ENCODE measurements at regions not wholly inside any gene's neighbourhood (a gene's known extent, or its start where the extent isn't known, plus 50 kb on each side); places are given as distances from the start of the nearest gene placed in this dataset.

DNA sequence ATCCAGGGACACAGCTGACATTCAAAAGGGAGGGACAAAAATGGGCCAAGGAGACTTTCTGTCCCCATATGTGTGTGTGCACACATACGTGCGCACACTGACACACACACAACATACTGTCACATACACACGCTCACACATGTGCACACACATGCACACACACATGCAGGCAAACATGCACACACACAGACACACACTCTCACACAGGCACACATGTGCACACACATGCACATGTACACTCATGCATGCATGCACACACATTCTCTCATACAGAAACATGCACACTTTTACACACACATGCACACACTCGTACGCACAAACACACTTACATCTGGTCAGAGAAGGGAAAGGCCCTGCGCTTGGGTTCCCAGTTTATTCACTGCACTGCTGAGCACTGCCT, 155.1 kb upstream of the MKI67 start:
- H3K9me3 ChIP-seq (ENCODE audit: control insufficient read depth, insufficient read depth, low read depth, low read length): no peaks in the 10 kb centered on the region
- H3K27me3 ChIP-seq (ENCODE audit: control insufficient read depth, insufficient read depth, low read length): peaks cover 30% of the 10 kb centered on the region
- H3K4me1 ChIP-seq (ENCODE audit: control insufficient read depth, insufficient read depth, low read length): peaks cover 4% of the 10 kb centered on the region; the same call in 1 of the 2 replicates
- no peak overlapping the region for H3K27ac ChIP-seq (ENCODE audit: low read depth, low read length)
- H3K4me3 ChIP-seq (ENCODE audit: low read depth, low read length): no peak overlapping the region
- no peak overlapping the region for H3K9ac ChIP-seq (ENCODE audit: low read length)
- H3K36me3 ChIP-seq (ENCODE audit: control insufficient read depth, insufficient read depth, low read length): no peaks in the 10 kb centered on the region

DNA sequence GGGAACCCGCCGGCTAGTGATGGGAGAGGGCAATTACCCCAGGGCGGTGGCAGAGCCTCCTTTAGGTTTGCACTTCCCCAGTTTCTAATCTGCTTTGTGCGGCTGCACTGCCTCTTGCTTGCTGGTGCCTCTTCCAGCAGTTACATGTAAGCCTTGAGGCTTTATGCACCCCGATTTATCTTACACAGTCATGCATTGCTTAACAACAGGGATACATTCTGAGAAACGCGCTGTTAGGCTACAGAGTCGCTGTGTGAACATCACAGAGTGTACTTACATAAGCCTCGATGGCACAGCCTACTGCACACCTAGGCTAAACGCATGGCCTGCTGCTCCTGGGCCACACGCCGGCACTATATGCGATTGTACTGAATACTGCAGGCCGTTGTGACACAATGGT, 155.6 kb upstream of the MKI67 start:
- H3K4me1 ChIP-seq (ENCODE audit: control insufficient read depth, insufficient read depth, low read length): peaks cover 4% of the 10 kb centered on the region; the same call in 1 of the 2 replicates
- H3K9me3 ChIP-seq (ENCODE audit: control insufficient read depth, insufficient read depth, low read depth, low read length): no peaks in the 10 kb centered on the region
- no peak overlapping the region for H3K9ac ChIP-seq (ENCODE audit: low read length)
- no peak overlapping the region for H3K27ac ChIP-seq (ENCODE audit: low read depth, low read length)
- H3K36me3 ChIP-seq (ENCODE audit: control insufficient read depth, insufficient read depth, low read length): no peaks in the 10 kb centered on the region
- no peak overlapping the region for H3K4me3 ChIP-seq (ENCODE audit: low read depth, low read length)
- peaks cover 36% of the 10 kb centered on the region for H3K27me3 ChIP-seq (ENCODE audit: control insufficient read depth, insufficient read depth, low read length)

GRCh38 chr10:128286141-128286761, 160.0 kb upstream of the MKI67 start:
- peak overlapping the region; percentile 54 for H3K4me3 ChIP-seq (ENCODE audit: low read depth, low read length)
- no peaks in the 10 kb centered on the region for H3K4me1 ChIP-seq (ENCODE audit: control insufficient read depth, insufficient read depth, low read length)
- no peak overlapping the region for H3K27ac ChIP-seq (ENCODE audit: low read depth, low read length)
- no peak overlapping the region for H3K9ac ChIP-seq (ENCODE audit: low read length)
- peaks cover 13% of the 10 kb centered on the region for H3K9me3 ChIP-seq (ENCODE audit: control insufficient read depth, insufficient read depth, low read depth, low read length)
- no peaks in the 10 kb centered on the region for H3K36me3 ChIP-seq (ENCODE audit: control insufficient read depth, insufficient read depth, low read length)
- H3K27me3 ChIP-seq (ENCODE audit: control insufficient read depth, insufficient read depth, low read length): peaks cover 60% of the 10 kb centered on the region

DNA sequence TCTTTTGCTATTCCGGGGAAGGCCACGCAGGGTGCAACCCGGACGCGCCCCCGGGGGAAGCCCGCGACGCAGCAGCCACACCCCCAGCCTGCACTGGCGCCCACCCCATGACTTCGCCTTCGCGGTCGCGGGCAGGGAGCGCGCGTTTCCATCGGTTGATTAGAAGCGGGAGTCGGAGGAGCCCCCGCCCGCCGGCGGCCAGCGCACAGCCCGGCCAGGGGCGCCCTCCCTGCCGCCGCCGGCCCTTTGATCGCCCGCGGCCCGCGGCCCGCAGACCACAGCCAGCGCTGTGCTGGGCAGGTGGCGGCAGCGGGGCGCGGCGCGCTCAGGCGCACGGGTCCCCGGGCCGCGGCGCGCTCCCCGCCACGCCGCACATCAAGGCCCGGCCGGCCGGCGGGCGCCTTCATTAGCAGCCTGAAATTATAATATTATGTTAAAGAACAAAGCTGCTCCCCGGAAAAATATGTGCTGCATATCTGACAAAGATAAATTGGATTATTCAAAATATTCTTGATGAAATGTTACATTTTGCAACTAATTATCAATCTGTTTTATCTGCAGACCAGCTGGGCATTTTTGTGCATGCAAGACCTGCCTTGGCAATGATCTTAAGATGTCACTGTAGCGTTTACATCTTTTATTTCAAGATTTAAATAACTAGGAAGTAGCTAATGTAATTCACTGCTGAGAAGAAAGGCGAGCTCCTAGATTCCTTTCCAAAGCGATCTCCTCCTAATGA, 160.7 kb upstream of the MKI67 start:
- H3K9me3 ChIP-seq (ENCODE audit: control insufficient read depth, insufficient read depth, low read depth, low read length): peaks cover 13% of the 10 kb centered on the region
- no peak overlapping the region for H3K9ac ChIP-seq (ENCODE audit: low read length)
- no peaks in the 10 kb centered on the region for H3K4me1 ChIP-seq (ENCODE audit: control insufficient read depth, insufficient read depth, low read length)
- H3K27ac ChIP-seq (ENCODE audit: low read depth, low read length): no peak overlapping the region
- H3K27me3 ChIP-seq (ENCODE audit: control insufficient read depth, insufficient read depth, low read length): peaks cover 60% of the 10 kb centered on the region
- peak overlapping the region; percentile 54 for H3K4me3 ChIP-seq (ENCODE audit: low read depth, low read length)
- H3K36me3 ChIP-seq (ENCODE audit: control insufficient read depth, insufficient read depth, low read length): no peaks in the 10 kb centered on the region

DNA sequence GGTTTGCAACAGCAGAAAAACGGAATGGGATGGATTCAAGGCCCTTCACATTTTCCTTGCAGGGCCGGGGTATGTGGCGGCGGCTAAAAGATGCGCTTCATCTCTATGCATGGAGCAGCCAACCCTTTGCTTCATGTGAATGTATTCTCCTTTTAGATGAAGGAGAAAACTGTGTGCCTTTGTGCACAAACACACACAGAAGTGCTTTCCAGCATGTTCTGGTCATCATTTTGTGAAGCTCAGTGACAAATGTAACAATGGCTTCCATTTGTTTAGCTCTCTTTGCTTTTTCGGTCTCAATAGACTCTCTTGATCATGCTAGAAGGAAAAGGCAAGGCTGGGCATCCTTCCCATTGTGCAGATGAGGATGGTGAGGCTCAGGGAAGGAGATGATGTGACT, 161.7 kb upstream of the MKI67 start:
- no peaks in the 10 kb centered on the region for H3K4me1 ChIP-seq (ENCODE audit: control insufficient read depth, insufficient read depth, low read length)

GRCh38 chr10:128289621-128290020, 163.4 kb upstream of the MKI67 start:
- H3K9me3 ChIP-seq (ENCODE audit: control insufficient read depth, insufficient read depth, low read depth, low read length): peaks cover 13% of the 10 kb centered on the region
- no peak overlapping the region for H3K9ac ChIP-seq (ENCODE audit: low read length)
- no peaks in the 10 kb centered on the region for H3K4me1 ChIP-seq (ENCODE audit: control insufficient read depth, insufficient read depth, low read length)
- H3K27ac ChIP-seq (ENCODE audit: low read depth, low read length): no peak overlapping the region
- H3K36me3 ChIP-seq (ENCODE audit: control insufficient read depth, insufficient read depth, low read length): no peaks in the 10 kb centered on the region
- H3K4me3 ChIP-seq (ENCODE audit: low read depth, low read length): no peak overlapping the region
- H3K27me3 ChIP-seq (ENCODE audit: control insufficient read depth, insufficient read depth, low read length): peaks cover 47% of the 10 kb centered on the region

More for the DNA sequence above, 161.7 kb upstream of the MKI67 start:
- no peak overlapping the region for H3K9ac ChIP-seq (ENCODE audit: low read length)
- no peak overlapping the region for H3K4me3 ChIP-seq (ENCODE audit: low read depth, low read length)
- peaks cover 13% of the 10 kb centered on the region for H3K9me3 ChIP-seq (ENCODE audit: control insufficient read depth, insufficient read depth, low read depth, low read length)
- H3K27me3 ChIP-seq (ENCODE audit: control insufficient read depth, insufficient read depth, low read length): peaks cover 60% of the 10 kb centered on the region
- H3K27ac ChIP-seq (ENCODE audit: low read depth, low read length): no peak overlapping the region
- H3K36me3 ChIP-seq (ENCODE audit: control insufficient read depth, insufficient read depth, low read length): no peaks in the 10 kb centered on the region

GRCh38 chr10:128295003-128295402, 168.8 kb upstream of the MKI67 start:
- H3K4me1 ChIP-seq (ENCODE audit: control insufficient read depth, insufficient read depth, low read length): no peaks in the 10 kb centered on the region
- H3K4me3 ChIP-seq (ENCODE audit: low read depth, low read length): no peak overlapping the region
- no peak overlapping the region for H3K27ac ChIP-seq (ENCODE audit: low read depth, low read length)
- no peak overlapping the region for H3K9ac ChIP-seq (ENCODE audit: low read length)
- peaks cover 11% of the 10 kb centered on the region for H3K9me3 ChIP-seq (ENCODE audit: control insufficient read depth, insufficient read depth, low read depth, low read length)
- no peaks in the 10 kb centered on the region for H3K36me3 ChIP-seq (ENCODE audit: control insufficient read depth, insufficient read depth, low read length)
- no peaks in the 10 kb centered on the region; the same call in 1 of the 2 replicates for H3K27me3 ChIP-seq (ENCODE audit: control insufficient read depth, insufficient read depth, low read length)

DNA sequence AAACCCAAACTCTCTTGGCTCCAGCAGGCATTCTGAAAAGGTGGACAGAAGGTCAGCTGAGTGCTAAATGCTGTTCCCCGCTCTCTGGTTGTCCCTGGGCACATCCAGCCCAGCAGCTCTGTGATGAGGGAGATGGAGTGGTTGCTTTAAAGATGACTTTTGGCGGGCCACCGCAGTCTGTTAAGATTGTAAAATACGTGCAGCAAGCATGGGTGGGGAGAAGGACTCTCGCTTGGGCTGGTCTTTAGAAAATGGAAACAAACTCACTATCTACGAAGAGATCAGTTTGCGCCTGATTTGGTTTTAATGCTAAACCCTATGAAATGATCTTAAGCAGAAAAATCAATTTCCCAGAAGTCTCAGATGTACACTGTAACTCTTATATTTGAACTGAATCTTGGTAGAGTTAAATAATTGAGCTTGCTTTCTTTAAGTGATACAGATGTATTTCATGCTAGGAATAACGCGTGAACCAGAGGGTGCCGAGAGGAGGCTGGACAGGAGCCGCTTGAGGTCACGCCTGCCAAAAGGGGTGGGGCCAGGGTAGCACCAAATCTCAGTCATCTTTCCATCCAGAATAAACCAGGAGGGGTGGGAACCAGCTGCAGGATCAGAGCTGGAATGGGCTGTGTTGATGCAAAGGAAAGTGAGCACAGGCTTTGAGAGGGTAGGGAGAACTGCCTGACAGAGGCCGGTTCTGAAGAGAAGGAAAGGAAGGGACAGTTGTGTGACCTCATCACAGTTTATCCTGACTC, 170.2 kb upstream of the MKI67 start:
- Histone ChIP-seq H3K36me3 (ENCODE audit: control insufficient read depth, insufficient read depth, low read length) (no peaks in the 10 kb centered on the region), H3K4me3 (ENCODE audit: low read depth, low read length) (no peak overlapping the region), H3K27ac (ENCODE audit: low read depth, low read length) (no peak overlapping the region), H3K27me3 (ENCODE audit: control insufficient read depth, insufficient read depth, low read length) (no peaks in the 10 kb centered on the region; the same call in 1 of the 2 replicates), H3K9ac (ENCODE audit: low read length) (no peak overlapping the region), H3K9me3 (ENCODE audit: control insufficient read depth, insufficient read depth, low read depth, low read length) (peaks cover 10% of the 10 kb centered on the region), H3K4me1 (ENCODE audit: control insufficient read depth, insufficient read depth, low read length) (no peaks in the 10 kb centered on the region)

DNA sequence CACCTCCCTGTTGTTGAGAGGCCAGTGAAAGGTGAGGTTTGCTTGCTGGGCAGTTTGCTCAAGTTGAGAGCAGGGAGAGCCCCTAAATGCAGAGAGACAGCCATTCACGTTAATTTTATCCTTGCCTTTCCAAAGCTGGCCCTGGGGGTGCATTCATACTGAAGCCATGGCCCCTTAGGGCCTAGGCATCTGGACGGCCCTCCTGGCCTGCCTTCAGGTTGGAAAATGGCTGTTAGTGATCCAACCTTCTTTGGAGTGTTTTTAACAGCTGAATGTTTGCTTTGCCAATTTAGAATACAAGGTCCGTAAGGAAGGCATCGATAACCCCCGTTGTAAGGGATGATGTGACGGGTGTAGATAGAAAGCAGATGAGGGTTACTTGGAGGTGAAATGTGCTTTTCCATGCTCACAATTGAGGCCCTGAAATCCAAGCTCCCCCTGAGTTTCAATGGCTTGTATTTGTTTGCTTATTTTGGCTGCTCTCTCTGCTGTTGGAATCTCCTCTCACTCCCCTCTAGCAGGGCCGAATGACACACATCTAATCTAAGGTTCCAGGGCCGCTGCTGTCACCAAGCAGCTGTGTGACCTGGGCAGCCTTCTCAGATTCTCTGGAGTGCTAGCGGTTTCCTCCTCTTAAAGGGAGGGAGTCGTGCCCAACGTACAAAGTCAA, 171.6 kb upstream of the MKI67 start:
- Histone ChIP-seq H3K4me1 (ENCODE audit: control insufficient read depth, insufficient read depth, low read length) (no peaks in the 10 kb centered on the region), H3K9me3 (ENCODE audit: control insufficient read depth, insufficient read depth, low read depth, low read length) (peaks cover 23% of the 10 kb centered on the region), H3K36me3 (ENCODE audit: control insufficient read depth, insufficient read depth, low read length) (no peaks in the 10 kb centered on the region), H3K27ac (ENCODE audit: low read depth, low read length) (no peak overlapping the region), H3K4me3 (ENCODE audit: low read depth, low read length) (no peak overlapping the region), H3K9ac (ENCODE audit: low read length) (no peak overlapping the region), H3K27me3 (ENCODE audit: control insufficient read depth, insufficient read depth, low read length) (no peaks in the 10 kb centered on the region; the same call in 1 of the 2 replicates)

GRCh38 chr10:128298587-128298986, 172.4 kb upstream of the MKI67 start:
- peaks cover 28% of the 10 kb centered on the region for H3K9me3 ChIP-seq (ENCODE audit: control insufficient read depth, insufficient read depth, low read depth, low read length)
- H3K4me3 ChIP-seq (ENCODE audit: low read depth, low read length): no peak overlapping the region
- no peaks in the 10 kb centered on the region for H3K4me1 ChIP-seq (ENCODE audit: control insufficient read depth, insufficient read depth, low read length)
- H3K9ac ChIP-seq (ENCODE audit: low read length): no peak overlapping the region
- no peak overlapping the region for H3K27ac ChIP-seq (ENCODE audit: low read depth, low read length)
- H3K27me3 ChIP-seq (ENCODE audit: control insufficient read depth, insufficient read depth, low read length): no peaks in the 10 kb centered on the region; the same call in 1 of the 2 replicates
- H3K36me3 ChIP-seq (ENCODE audit: control insufficient read depth, insufficient read depth, low read length): no peaks in the 10 kb centered on the region

All from HUES6 (cell line).